A549 (cell line): ENCODE measurements at regions not wholly inside any gene's neighbourhood (a gene's known extent, or its start where the extent isn't known, plus 50 kb on each side); places are given as distances from the start of the nearest gene placed in this dataset.
A peak's percentile ranks its signal among the peaks of the same experiment; 100 is the strongest.

Experiments used
- ATAC-seq, 2 experiments: fragments of 200-7000 bp in 1 of 2; fragments of >200 bp in 1 of 2; cut with Nextera tagmentation in 1 of 2; cut with Tn5 transposase in 1 of 2; 3 replicates each; pipeline versions ENCODE4 v1.8.0 to v1.9.1; 2018 to 2020; ENCODE audit warnings: mild to moderate bottlenecking in 1 of 2, moderate library complexity in 1 of 2
- CTCF ChIA-PET: fragments of 300-600 bp; sonication (Branson Sonifier 250); formaldehyde crosslinking; extraction: SDS; loops from one replicate; lab custom pipeline; 2021; ENCODE audit warnings: antibody characterized with exemption, inconsistent platforms; lab: Yijun Ruan, JAX
- POLR2A ChIA-PET: fragments of 350-600 bp; formaldehyde crosslinking; extraction: SDS; loops from one replicate; lab custom pipeline; 2021; ENCODE audit warnings: antibody characterized with exemption, inconsistent platforms; lab: Yijun Ruan, JAX
- DNase-seq, 2 experiments: peaks; one replicate each; pipeline versions ENCODE4 v3.0.0 to v3.0.0-alpha.2; 2011 to 2016; ENCODE audit warnings: low read depth in 1 of 2, low spot score in 1 of 2
- FAIRE-seq: peaks from 2 replicates; lab custom pipeline; 2011; peaks lifted over from hg19 to GRCh38; lab: Jason Lieb, UNC
- H3K27ac ChIP-seq, 2 experiments: fragments of >200 bp; sonication (Bioruptor Twin); formaldehyde crosslinking; 3 replicates each; pipeline ENCODE4 v1.5.1; 2016 to 2017
- H3K4me1 ChIP-seq: fragments of >200 bp; sonication (Bioruptor Twin); formaldehyde crosslinking; 3 replicates; pipeline ENCODE4 v1.6.1; 2016
- H3K4me2 ChIP-seq: fragments of >200 bp; sonication (Bioruptor Twin); formaldehyde crosslinking; 3 replicates; pipeline ENCODE4 v1.6.1; 2016
- H3K4me3 ChIP-seq: fragments of >200 bp; sonication (Bioruptor Twin); formaldehyde crosslinking; 3 replicates; pipeline ENCODE4 v1.5.1; 2016
- H3K9me3 ChIP-seq: fragments of >200 bp; sonication (Bioruptor Twin); formaldehyde crosslinking; 3 replicates; pipeline ENCODE4 v1.6.1; 2016
- CBX2 ChIP-seq: fragments of 200-600 bp; sonication (generic); IDR thresholded peaks from 2 replicates; pipeline ENCODE4 v1.6.1; 2016; ENCODE audit warnings: low read depth, mild to moderate bottlenecking, borderline replicate concordance
- CEBPB ChIP-seq, 2 experiments: fragments of >200 bp in 1 of 2; sonication (Bioruptor Twin) in 1 of 2; formaldehyde crosslinking in 1 of 2; IDR thresholded peaks; 2 replicates each; pipeline ENCODE4 v1.6.1; 2012 to 2016
- CHD4 ChIP-seq: fragments of 200-600 bp; sonication (generic); IDR thresholded peaks from 2 replicates; pipeline ENCODE4 v1.6.1; 2016; ENCODE audit warnings: antibody characterized with exemption, mild to moderate bottlenecking, borderline replicate concordance
- CTCF ChIP-seq: fragments of >200 bp; sonication (Bioruptor Twin); formaldehyde crosslinking; IDR thresholded peaks from 3 replicates; pipeline ENCODE4 v1.5.1; 2016
- EHF ChIP-seq: fragments of 250-450 bp; sonication (Bioruptor Pico); IDR thresholded peaks from 2 replicates; pipeline ENCODE4 v1.5.0; 2020; ENCODE audit warnings: mild to moderate bottlenecking
- EHMT2 ChIP-seq: fragments of 200-600 bp; sonication (generic); IDR thresholded peaks from 2 replicates; pipeline ENCODE4 v1.6.1; 2016; ENCODE audit warnings: antibody characterized with exemption, low read depth, mild to moderate bottlenecking, moderate library complexity
- ELK1 ChIP-seq: fragments of 150-350 bp; IDR thresholded peaks from 2 replicates; pipeline ENCODE4 v1.6.1; 2014; ENCODE audit warnings: low read depth, mild to moderate bottlenecking, low read length
- FOSL2 ChIP-seq, 2 experiments: fragments of 450-650 bp in 1 of 2; fragments of >200 bp in 1 of 2; sonication (Bioruptor Twin) in 1 of 2; formaldehyde crosslinking; IDR thresholded peaks; 2 replicates each; pipeline versions ENCODE4 v1.5.0 to v1.6.1; 2016 to 2020; ENCODE audit warnings: mild to moderate bottlenecking in 1 of 2, moderate library complexity in 1 of 2
- HDAC2 ChIP-seq: fragments of 200-600 bp; sonication (generic); IDR thresholded peaks from 2 replicates; pipeline ENCODE4 v1.6.1; 2016
- HEYL ChIP-seq: fragments of 250-450 bp; sonication (Bioruptor Pico); IDR thresholded peaks from 2 replicates; pipeline ENCODE4 v1.8.0; 2021; ENCODE audit warnings: mild to moderate bottlenecking, moderate library complexity
- HOXA7 ChIP-seq: fragments of 250-450 bp; sonication (Bioruptor Pico); IDR thresholded peaks from 2 replicates; pipeline ENCODE4 v1.5.0; 2020; ENCODE audit warnings: mild to moderate bottlenecking, moderate library complexity
- MAX ChIP-seq: IDR thresholded peaks from 2 replicates; pipeline ENCODE4 v1.6.1; 2012
- MYC ChIP-seq: IDR thresholded peaks from 2 replicates; pipeline ENCODE4 v1.6.1; 2012; ENCODE audit warnings: mild to moderate bottlenecking, inconsistent platforms, low read length, improper control_type of control experiment, borderline replicate concordance
- PHF8 ChIP-seq: fragments of 200-600 bp; sonication (generic); IDR thresholded peaks from 2 replicates; pipeline ENCODE4 v1.6.1; 2016; ENCODE audit warnings: low read depth, mild to moderate bottlenecking, antibody characterized with exemption, moderate library complexity, borderline replicate concordance
- SMC3 ChIP-seq: fragments of >200 bp; sonication (Bioruptor Twin); formaldehyde crosslinking; IDR thresholded peaks from 3 replicates; pipeline ENCODE4 v1.6.1; 2018; ENCODE audit warnings: inconsistent platforms
- SREBF2 ChIP-seq: fragments of 450-650 bp; IDR thresholded peaks from 2 replicates; pipeline ENCODE4 v1.6.1; 2014; ENCODE audit warnings: mild to moderate bottlenecking, moderate library complexity
- TP53 ChIP-seq: fragments of 250-450 bp; sonication (Bioruptor Pico); IDR thresholded peaks from 2 replicates; pipeline ENCODE4 v1.5.0; 2021; ENCODE audit warnings: mild to moderate bottlenecking, moderate library complexity
- USF2 ChIP-seq: fragments of 450-650 bp; IDR thresholded peaks from 2 replicates; pipeline ENCODE4 v1.6.1; 2014; ENCODE audit warnings: antibody characterized with exemption
- ZFP36 ChIP-seq: fragments of 450-650 bp; IDR thresholded peaks from 2 replicates; pipeline ENCODE4 v1.6.1; 2014; ENCODE audit warnings: borderline replicate concordance; ENCODE audit not compliant: partially characterized antibody
- ZNF302 ChIP-seq: fragments of 250-450 bp; sonication (Bioruptor Pico); IDR thresholded peaks from 2 replicates; pipeline ENCODE4 v1.9.0; 2021; ENCODE audit warnings: inconsistent platforms, mild to moderate bottlenecking, moderate library complexity
- WGBS: methylation state at CpG from one replicate; pipeline ENCODE4 v1.1.6; 2017; ENCODE audit errors: missing lambda C conversion rate; 5-methylcytosine and 5-hydroxymethylcytosine counted together
- TF ChIP-seq, protein P1 (sequence below): IDR thresholded peaks from 2 replicates; pipeline ENCODE4 v1.6.1; 2012; ENCODE audit warnings: low read depth, borderline replicate concordance

- ChIA-PET CTCF (interaction anchor here (0.9 to 16.2 kb wide), 26 partner anchors 9 to 1282 kb away, joined by 3 to 602 read pairs (median 6); no protein-coding TSS in a partner anchor), POLR2A (interaction anchor here (1.4 kb wide), 1 partner anchor 269 kb away, joined by 3 read pairs; no protein-coding TSS in a partner anchor)
- H3K4me3 ChIP-seq, result no peak overlapping the region
- peak overlapping the region; percentile 11; the same call in 2 of the 3 replicates for H3K4me2 ChIP-seq
- FAIRE-seq (no peak), DNase-seq (no peak), ATAC-seq (no peak)
- 29% methylated on average over 2 of the region's 2 CpGs for WGBS
- no peaks in the 10 kb centered on the region for H3K9me3 ChIP-seq
- peaks cover 49% of the 10 kb centered on the region for H3K4me1 ChIP-seq
- peak overlapping the region; percentile 18 to 69; a peak in 5 of 6 replicates for H3K27ac ChIP-seq
- TF ChIP-seq CTCF (no peak), SMC3 (no peak), HEYL (CRISPR knock-in tag) (no peak)
- TF ChIP-seq, protein P1, sequence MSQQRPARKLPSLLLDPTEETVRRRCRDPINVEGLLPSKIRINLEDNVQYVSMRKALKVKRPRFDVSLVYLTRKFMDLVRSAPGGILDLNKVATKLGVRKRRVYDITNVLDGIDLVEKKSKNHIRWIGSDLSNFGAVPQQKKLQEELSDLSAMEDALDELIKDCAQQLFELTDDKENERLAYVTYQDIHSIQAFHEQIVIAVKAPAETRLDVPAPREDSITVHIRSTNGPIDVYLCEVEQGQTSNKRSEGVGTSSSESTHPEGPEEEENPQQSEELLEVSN, result no peak
- TF ChIP-seq, all 56 proteins: peak for 0
Measured at GRCh38 chr14:100386121-100386520, 63.0 kb downstream of the SLC25A47 start.

DNA sequence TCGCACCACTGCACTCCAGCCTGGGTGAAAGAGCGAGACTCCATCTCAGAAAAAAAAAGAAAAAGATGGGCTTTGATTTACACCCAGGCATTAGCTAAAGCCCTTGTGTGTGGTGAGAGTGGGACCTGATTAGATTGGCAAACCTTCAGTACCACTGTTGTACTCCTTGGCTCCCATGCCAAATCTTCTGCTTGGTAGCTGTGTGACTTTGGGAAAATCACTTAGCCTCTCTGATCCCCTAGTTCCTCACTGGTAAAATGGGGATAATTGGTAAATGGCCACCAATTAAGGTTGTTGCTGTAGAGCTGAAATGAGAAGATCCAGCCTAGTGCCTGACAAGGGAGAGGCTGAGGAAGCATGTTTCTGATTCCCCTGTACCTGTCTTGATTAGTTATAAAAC is 63.7 kb downstream of the SLC25A47 start:
- no peak overlapping the region for H3K4me3 ChIP-seq
- WGBS, result 91% methylated on average over 2 of the region's 2 CpGs
- no peaks in the 10 kb centered on the region for H3K9me3 ChIP-seq
- H3K4me1 ChIP-seq, result peaks cover 53% of the 10 kb centered on the region
- no peak overlapping the region for H3K4me2 ChIP-seq
- FAIRE-seq, result no peak
- TF ChIP-seq CEBPB (IDR thresholded peaks at IDR 0.05), result no peak
- TF ChIP-seq ZFP36, result peak; percentile 59
- no peak for DNase-seq
- no peak for ATAC-seq
- POLR2A ChIA-PET, result no interaction called here
- CTCF ChIA-PET, result interaction anchor here (0.6 to 16.2 kb wide), 8 partner anchors 9 to 1930 kb away, joined by 4 to 602 read pairs (median 46); no protein-coding TSS in a partner anchor
- H3K27ac ChIP-seq, result peak overlapping the region in 1 of 2 experiments; percentile 69; a peak in 1 of 6 replicates

GRCh38 chr14:100387450-100387849 is 64.3 kb downstream of the SLC25A47 start:
- Histone ChIP-seq H3K9me3 (no peaks in the 10 kb centered on the region), H3K27ac (peak overlapping the region in 1 of 2 experiments; percentile 6; a peak in 1 of 6 replicates), H3K4me3 (no peak overlapping the region), H3K4me1 (peaks cover 59% of the 10 kb centered on the region), H3K4me2 (no peak overlapping the region)
- TF ChIP-seq FOSL2 (IDR thresholded peaks at IDR 0.05), result no peak
- TF ChIP-seq FOSL2 (CRISPR knock-in tag; IDR thresholded peaks at IDR 0.05), result no peak
- DNase-seq (no peak), FAIRE-seq (no peak), ATAC-seq (no peak)
- POLR2A ChIA-PET, result interaction anchor here (0.6 kb wide), 1 partner anchor 20 kb away, joined by 3 read pairs; no protein-coding TSS in a partner anchor
- 82% methylated on average over 6 of the region's 6 CpGs for WGBS
- CTCF ChIA-PET, result interaction anchor here (1.4 to 16.2 kb wide), 6 partner anchors 9 to 265 kb away, joined by 10 to 602 read pairs (median 70); no protein-coding TSS in a partner anchor

GRCh38 chr14:100388103-100389054 is 65.2 kb downstream of the SLC25A47 start:
- FAIRE-seq (no peak), DNase-seq (peak in 1 of 2 experiments; percentile 27), ATAC-seq (no peak)
- H3K4me1 ChIP-seq, result peaks cover 65% of the 10 kb centered on the region
- TF ChIP-seq PHF8 (no peak), EHMT2 (no peak), TP53 (CRISPR knock-in tag) (no peak), HDAC2 (no peak), CBX2 (no peak), EHF (CRISPR knock-in tag) (no peak), MAX (no peak), ELK1 (no peak), ZNF302 (CRISPR knock-in tag) (no peak), CHD4 (no peak), MYC (no peak), SREBF2 (no peak), HOXA7 (CRISPR knock-in tag) (no peak), USF2 (no peak), FOSL2 (IDR thresholded peaks at IDR 0.05) (no peak), FOSL2 (CRISPR knock-in tag; IDR thresholded peaks at IDR 0.05) (no peak)
- peak overlapping the region; percentile 60 to 69 for H3K27ac ChIP-seq
- no peaks in the 10 kb centered on the region for H3K9me3 ChIP-seq
- ChIA-PET CTCF (interaction anchor here (0.9 to 16.2 kb wide), 8 partner anchors 10 to 264 kb away, joined by 3 to 602 read pairs (median 9); no protein-coding TSS in a partner anchor), POLR2A (interaction anchor here (0.6 to 1.5 kb wide), 2 partner anchors 9 to 88 kb away, joined by 3 read pairs; no protein-coding TSS in a partner anchor)
- 56% methylated on average over 18 of the region's 18 CpGs for WGBS
- no peak overlapping the region for H3K4me3 ChIP-seq
- H3K4me2 ChIP-seq, result peak overlapping the region; percentile 70
